Hepatocyte (in vitro differentiated cells): ENCODE measurements at regions not wholly inside any gene's neighbourhood (a gene's known extent, or its start where the extent isn't known, plus 50 kb on each side); places are given as distances from the start of the nearest gene placed in this dataset.

Experiments
- CTCF ChIP-seq: fragments of 200-600 bp; sonication (generic); IDR thresholded peaks from 2 replicates; pipeline ENCODE4 v1.5.1; 2016; ENCODE audit warnings: antibody characterized with exemption, mild to moderate bottlenecking; ENCODE audit not compliant: poor library complexity
- EZH2 ChIP-seq: fragments of 200-600 bp; sonication (generic); IDR thresholded peaks from 2 replicates; pipeline ENCODE4 v1.6.1; 2016; ENCODE audit warnings: antibody characterized with exemption, mild to moderate bottlenecking, borderline replicate concordance
- EZH2phosphoT487 ChIP-seq: fragments of 200-600 bp; sonication (generic); IDR thresholded peaks from one replicate; pipeline ENCODE4 v1.6.1; 2018; ENCODE audit warnings: antibody characterized with exemption, mild to moderate bottlenecking, low read depth, moderate library complexity; ENCODE audit not compliant: unreplicated experiment, severe bottlenecking

DNA sequence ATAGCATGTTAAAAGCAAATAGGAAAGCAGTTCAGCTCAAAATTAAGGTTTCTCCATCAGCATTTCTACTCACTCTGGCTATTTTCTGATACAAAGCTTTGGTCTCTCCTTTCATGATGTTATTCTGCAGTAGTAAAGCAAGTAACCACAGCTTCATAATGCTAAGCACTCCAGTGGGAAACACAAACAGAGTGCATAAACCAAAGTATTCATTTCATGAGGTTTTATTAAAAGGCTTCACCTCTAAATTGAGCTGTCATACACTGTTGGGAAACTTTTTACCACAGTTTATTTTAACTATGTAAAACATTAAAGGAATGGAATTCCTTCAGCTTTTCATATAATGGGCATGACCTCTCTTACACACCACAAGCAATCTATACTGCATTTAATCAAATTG is 157.9 kb upstream of the LMO3 start:
- TF ChIP-seq CTCF, result no peak
- no peak for TF ChIP-seq EZH2
- TF ChIP-seq EZH2phosphoT487, result no peak
